ENCODE measurements at regions not wholly inside any gene's neighbourhood (a gene's known extent, or its start where the extent isn't known, plus 50 kb on each side); places are given as distances from the start of the nearest gene placed in this dataset.

DNA sequence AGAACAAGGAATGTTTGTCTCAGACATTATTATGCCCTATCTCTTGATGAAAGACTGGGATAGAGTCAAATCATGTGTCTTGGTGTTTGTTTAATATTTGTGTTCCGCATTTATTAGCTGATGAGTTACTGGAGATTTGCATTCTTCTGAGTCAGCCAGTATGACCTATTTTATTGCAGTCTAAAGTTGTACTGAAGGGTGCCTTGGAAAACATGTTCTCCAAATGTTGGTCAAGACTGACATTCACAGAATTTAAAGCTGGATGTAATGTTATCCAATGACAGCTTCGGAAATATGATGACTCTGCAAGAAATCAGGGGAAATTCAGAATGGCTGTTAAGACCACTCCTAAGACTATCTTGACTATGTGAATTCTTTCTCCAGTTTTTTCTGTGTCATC is 134.0 kb downstream of the KCNRG start:
- Histone ChIP-seq H3K36me3 (no peaks in the 10 kb centered on the region), H3K27me3 (no peaks in the 10 kb centered on the region), H3K9me3 (no peaks in the 10 kb centered on the region), H3K4me3 (no peak overlapping the region), H3K27ac (no peak overlapping the region), H3K4me1 (no peaks in the 10 kb centered on the region)
- 100% methylated on average over 2 of the region's 2 CpGs for WGBS (ENCODE audit: insufficient coverage, low coverage, low lambda C conversion rate, missing lambda C conversion rate)
- ATAC-seq (no peak), DNase-seq (no peak)
- intact Hi-C loops (cut with DNase I), result no loop called here
- no peak for TF ChIP-seq POLR2A (IDR thresholded peaks at IDR 0.05)
- TF ChIP-seq, protein P1, sequence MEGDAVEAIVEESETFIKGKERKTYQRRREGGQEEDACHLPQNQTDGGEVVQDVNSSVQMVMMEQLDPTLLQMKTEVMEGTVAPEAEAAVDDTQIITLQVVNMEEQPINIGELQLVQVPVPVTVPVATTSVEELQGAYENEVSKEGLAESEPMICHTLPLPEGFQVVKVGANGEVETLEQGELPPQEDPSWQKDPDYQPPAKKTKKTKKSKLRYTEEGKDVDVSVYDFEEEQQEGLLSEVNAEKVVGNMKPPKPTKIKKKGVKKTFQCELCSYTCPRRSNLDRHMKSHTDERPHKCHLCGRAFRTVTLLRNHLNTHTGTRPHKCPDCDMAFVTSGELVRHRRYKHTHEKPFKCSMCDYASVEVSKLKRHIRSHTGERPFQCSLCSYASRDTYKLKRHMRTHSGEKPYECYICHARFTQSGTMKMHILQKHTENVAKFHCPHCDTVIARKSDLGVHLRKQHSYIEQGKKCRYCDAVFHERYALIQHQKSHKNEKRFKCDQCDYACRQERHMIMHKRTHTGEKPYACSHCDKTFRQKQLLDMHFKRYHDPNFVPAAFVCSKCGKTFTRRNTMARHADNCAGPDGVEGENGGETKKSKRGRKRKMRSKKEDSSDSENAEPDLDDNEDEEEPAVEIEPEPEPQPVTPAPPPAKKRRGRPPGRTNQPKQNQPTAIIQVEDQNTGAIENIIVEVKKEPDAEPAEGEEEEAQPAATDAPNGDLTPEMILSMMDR (IDR thresholded peaks at IDR 0.05), result no peak

DNA sequence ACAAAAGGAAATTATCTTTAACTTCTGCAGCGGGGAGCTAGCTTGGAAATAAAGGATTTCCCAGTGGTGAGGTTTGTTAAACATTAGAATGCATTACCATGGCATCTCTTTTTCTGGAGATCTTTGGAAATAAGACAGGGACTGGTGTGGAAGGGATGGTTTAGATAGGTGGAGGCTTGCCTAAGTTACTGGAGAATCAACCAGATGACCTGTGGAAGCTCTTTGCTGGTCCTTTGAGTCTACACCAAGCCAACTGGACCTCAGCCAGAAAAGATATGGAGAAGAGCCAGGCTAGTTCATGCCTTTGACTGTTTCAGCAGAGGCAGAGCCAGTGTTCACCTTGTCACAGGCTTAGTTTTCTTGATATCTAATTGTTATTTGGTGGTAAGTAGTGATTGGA is 134.7 kb downstream of the KCNRG start:
- ATAC-seq, result peak; percentile 94 to 98 (median 97)
- Histone ChIP-seq H3K27ac (no peak overlapping the region), H3K27me3 (no peaks in the 10 kb centered on the region), H3K4me3 (no peak overlapping the region), H3K36me3 (no peaks in the 10 kb centered on the region), H3K4me1 (no peaks in the 10 kb centered on the region), H3K9me3 (no peaks in the 10 kb centered on the region)
- WGBS (ENCODE audit: insufficient coverage, low coverage, low lambda C conversion rate, missing lambda C conversion rate), result 100% methylated on average over 1 of the region's 1 CpG
- DNase-seq, result peak; percentile 45 to 90 (median 63)
- no peak for TF ChIP-seq POLR2A (IDR thresholded peaks at IDR 0.05)
- TF ChIP-seq, protein P1 (IDR thresholded peaks at IDR 0.05), result no peak
- intact Hi-C loops (cut with DNase I), result no loop called here

DNA sequence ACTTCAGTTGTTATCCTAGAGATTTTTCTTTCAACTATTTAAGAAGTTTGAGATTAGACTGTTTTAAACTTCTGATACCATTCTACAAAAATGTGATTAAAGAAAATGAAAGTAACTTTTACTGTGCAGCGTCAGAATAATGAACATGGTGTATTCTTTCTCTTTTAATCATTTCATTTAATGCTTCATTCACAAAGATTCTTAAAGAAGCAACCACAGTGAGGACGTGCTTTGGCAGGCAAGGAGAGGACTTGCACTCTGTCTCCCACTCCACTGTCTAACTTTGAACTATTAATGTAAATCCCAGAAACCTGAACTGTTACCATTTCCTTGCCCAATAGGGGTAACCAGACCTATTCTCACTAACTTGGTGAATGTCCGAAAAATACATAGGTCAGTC is 137.0 kb downstream of the KCNRG start:
- Histone ChIP-seq H3K9me3 (no peaks in the 10 kb centered on the region), H3K27me3 (no peaks in the 10 kb centered on the region), H3K36me3 (no peaks in the 10 kb centered on the region), H3K27ac (no peak overlapping the region), H3K4me1 (no peaks in the 10 kb centered on the region), H3K4me3 (peak overlapping the region in 1 of 3 donors; percentile 13)
- TF ChIP-seq, protein P1 (IDR thresholded peaks at IDR 0.05), result no peak
- TF ChIP-seq POLR2A (IDR thresholded peaks at IDR 0.05), result no peak
- no peak for DNase-seq
- peak in 1 of 4 donors; percentile 19 for ATAC-seq
- WGBS (ENCODE audit: insufficient coverage, low coverage, low lambda C conversion rate, missing lambda C conversion rate), result 29% methylated on average over 3 of the region's 3 CpGs
- intact Hi-C loops (cut with DNase I), result no loop called here

DNA sequence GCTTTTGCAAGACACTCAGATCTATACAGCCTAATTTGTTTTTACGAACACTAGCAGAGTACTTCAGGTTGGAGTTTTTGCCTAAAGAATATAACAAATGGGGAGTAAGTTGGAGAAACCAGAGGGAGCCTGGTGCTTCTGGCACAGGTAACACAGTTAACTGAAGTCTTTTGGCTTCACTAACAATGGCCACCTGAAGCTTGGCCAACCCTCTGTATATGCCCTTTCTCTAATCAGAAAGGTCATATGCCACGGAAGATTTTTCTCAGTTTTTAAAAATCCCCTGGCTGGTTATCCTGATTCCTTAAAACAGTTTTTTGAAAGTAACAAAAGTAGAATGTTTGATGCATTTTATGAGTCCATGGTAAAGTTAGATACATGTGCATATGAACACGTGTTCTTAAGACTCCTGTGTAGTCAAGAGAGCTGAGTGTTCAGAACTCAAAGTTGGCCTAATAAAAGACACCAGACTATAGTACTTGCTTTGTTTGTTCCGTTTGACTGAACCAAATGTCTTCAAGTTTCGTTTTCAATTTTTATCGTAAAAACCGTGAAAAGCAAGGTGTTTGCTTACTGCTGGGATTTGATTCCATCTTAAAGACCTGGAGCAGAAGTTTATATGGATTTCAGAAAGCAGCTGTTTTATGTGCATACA is 137.5 kb downstream of the KCNRG start:
- H3K27me3 ChIP-seq, result no peaks in the 10 kb centered on the region
- intact Hi-C loops (cut with DNase I), result no loop called here
- no peak overlapping the region for H3K27ac ChIP-seq
- ATAC-seq (peak in 1 of 4 donors; percentile 6), DNase-seq (no peak)
- no peaks in the 10 kb centered on the region for H3K36me3 ChIP-seq
- TF ChIP-seq POLR2A (IDR thresholded peaks at IDR 0.05), result no peak
- TF ChIP-seq, protein P1 (IDR thresholded peaks at IDR 0.05), result no peak
- no peak overlapping the region for H3K4me3 ChIP-seq
- H3K4me1 ChIP-seq, result no peaks in the 10 kb centered on the region
- no peaks in the 10 kb centered on the region for H3K9me3 ChIP-seq
- WGBS (ENCODE audit: insufficient coverage, low coverage, low lambda C conversion rate, missing lambda C conversion rate), result 80% methylated on average over 7 of the region's 7 CpGs
